Fibroblast of lung (primary cell): ENCODE measurements at regions not wholly inside any gene's neighbourhood (a gene's known extent, or its start where the extent isn't known, plus 50 kb on each side); places are given as distances from the start of the nearest gene placed in this dataset.

ENCODE experiments used
- DNase-seq, 2 donors: peaks; one replicate each; pipeline versions ENCODE4 v3.0.0 to v3.0.0-alpha.2; 2010; ENCODE audit warnings: low read depth in 2 of 2
- H2AFZ ChIP-seq: 2 replicates; pipeline ENCODE4 v1.5.1; 2012; ENCODE audit warnings: low read length, control low read depth, inconsistent platforms
- H3K27ac ChIP-seq: 2 replicates; pipeline ENCODE4 v1.5.1; 2011; ENCODE audit warnings: low read length, control low read depth; ENCODE audit not compliant: insufficient read depth
- H3K27me3 ChIP-seq: 2 replicates; pipeline ENCODE4 v1.5.1; 2011; ENCODE audit warnings: mild to moderate bottlenecking, low read length; ENCODE audit not compliant: control insufficient read depth, insufficient read depth
- H3K36me3 ChIP-seq: 2 replicates; pipeline ENCODE4 v1.5.1; 2011; ENCODE audit warnings: low read length; ENCODE audit not compliant: control insufficient read depth, insufficient read depth
- H3K4me1 ChIP-seq: 2 replicates; pipeline ENCODE4 v1.5.1; 2011; ENCODE audit warnings: low read length; ENCODE audit not compliant: control insufficient read depth, insufficient read depth; ENCODE audit errors: extremely low read depth
- H3K4me2 ChIP-seq: 2 replicates; pipeline ENCODE4 v1.5.1; 2011; ENCODE audit warnings: low read length, control low read depth; ENCODE audit not compliant: insufficient read depth; ENCODE audit errors: extremely low read depth
- H3K4me3 ChIP-seq, 4 experiments: fragments of 200-600 bp in 1 of 4; sonication (generic) in 1 of 4; replicated peaks in 1 of 4; 2 replicates each; pipeline ENCODE4 v1.5.1; 2011 to 2016; ENCODE audit warnings: low read length in 4 of 4, low read depth in 3 of 4, mild to moderate bottlenecking in 3 of 4, control low read depth in 2 of 4, inconsistent platforms in 1 of 4, mixed read lengths in 1 of 4; ENCODE audit not compliant: insufficient read depth in 1 of 4; ENCODE audit errors: control extremely low read depth in 1 of 4
- H3K79me2 ChIP-seq: 2 replicates; pipeline ENCODE4 v1.5.1; 2012; ENCODE audit warnings: mild to moderate bottlenecking, low read length, inconsistent platforms; ENCODE audit not compliant: control insufficient read depth, insufficient read depth
- H3K9ac ChIP-seq: 2 replicates; pipeline ENCODE4 v1.5.1; 2011; ENCODE audit warnings: mild to moderate bottlenecking, low read length, control low read depth; ENCODE audit not compliant: insufficient read depth
- H3K9me3 ChIP-seq: 2 replicates; pipeline ENCODE4 v1.5.1; 2012; ENCODE audit warnings: low read depth, low read length; ENCODE audit not compliant: control insufficient read depth, insufficient read depth
- H4K20me1 ChIP-seq: 2 replicates; pipeline ENCODE4 v1.5.1; 2011; ENCODE audit warnings: low read length; ENCODE audit not compliant: control insufficient read depth, insufficient read depth; ENCODE audit errors: extremely low read depth
- CTCF ChIP-seq, 2 donors: IDR thresholded peaks in 1 of 2; conservative IDR thresholded peaks in 1 of 2; 1 replicate in 1 of 2; 2 replicates in 1 of 2; pipeline ENCODE4 v1.5.1; 2011 to 2012; ENCODE audit warnings: low read length in 2 of 2, control low read depth in 1 of 2, inconsistent platforms in 1 of 2, low read depth in 1 of 2, mild to moderate bottlenecking in 1 of 2
- EZH2 ChIP-seq: IDR thresholded peaks from 2 replicates; pipeline ENCODE4 v1.5.1; 2012; ENCODE audit warnings: low read length, control low read depth, mild to moderate bottlenecking; ENCODE audit errors: missing control alignments

GRCh38 chrX:27254656-27255055 is 208.5 kb downstream of the PPP4R3C start:
- H3K27ac ChIP-seq = no peak overlapping the region
- no peak for TF ChIP-seq EZH2
- no peak for TF ChIP-seq CTCF (conservative IDR thresholded peaks at IDR 0.05 in 1 of 2, IDR thresholded peaks at IDR 0.05 in 1 of 2; ENCODE audit: low read depth in 1 of 2, low read length in 2 of 2)
- no peak overlapping the region for H2AFZ ChIP-seq
- no peaks in the 10 kb centered on the region for H3K9me3 ChIP-seq
- no peaks in the 10 kb centered on the region for H3K4me1 ChIP-seq
- H3K4me3 ChIP-seq = no peak overlapping the region
- H3K36me3 ChIP-seq = no peaks in the 10 kb centered on the region
- H4K20me1 ChIP-seq = no peaks in the 10 kb centered on the region
- no peaks in the 10 kb centered on the region for H3K79me2 ChIP-seq
- no peak overlapping the region for H3K9ac ChIP-seq
- DNase-seq = peak in 1 of 2 donors; percentile 3
- H3K4me2 ChIP-seq = no peak overlapping the region
- H3K27me3 ChIP-seq = no peaks in the 10 kb centered on the region

GRCh38 chrX:27251369-27251768 is 211.8 kb downstream of the PPP4R3C start:
- no peaks in the 10 kb centered on the region for H3K79me2 ChIP-seq
- no peak overlapping the region for H3K4me3 ChIP-seq
- H4K20me1 ChIP-seq = no peaks in the 10 kb centered on the region
- H3K36me3 ChIP-seq = no peaks in the 10 kb centered on the region
- TF ChIP-seq CTCF (conservative IDR thresholded peaks at IDR 0.05 in 1 of 2, IDR thresholded peaks at IDR 0.05 in 1 of 2; ENCODE audit: low read depth in 1 of 2, low read length in 2 of 2) (no peak), EZH2 (no peak)
- no peak overlapping the region for H2AFZ ChIP-seq
- no peak overlapping the region for H3K4me2 ChIP-seq
- no peaks in the 10 kb centered on the region for H3K4me1 ChIP-seq
- no peaks in the 10 kb centered on the region for H3K27me3 ChIP-seq
- no peak overlapping the region for H3K9ac ChIP-seq
- no peak for DNase-seq
- H3K27ac ChIP-seq = no peak overlapping the region
- H3K9me3 ChIP-seq = no peaks in the 10 kb centered on the region

- H3K4me3 ChIP-seq = no peak overlapping the region
- H3K9ac ChIP-seq = no peak overlapping the region
- DNase-seq = no peak
- no peaks in the 10 kb centered on the region for H3K36me3 ChIP-seq
- no peaks in the 10 kb centered on the region for H3K27me3 ChIP-seq
- no peak overlapping the region for H2AFZ ChIP-seq
- TF ChIP-seq EZH2 = no peak
- no peak for TF ChIP-seq CTCF (conservative IDR thresholded peaks at IDR 0.05 in 1 of 2, IDR thresholded peaks at IDR 0.05 in 1 of 2; ENCODE audit: low read depth in 1 of 2, low read length in 2 of 2)
- no peak overlapping the region for H3K27ac ChIP-seq
- no peaks in the 10 kb centered on the region for H3K9me3 ChIP-seq
- H3K4me2 ChIP-seq = no peak overlapping the region
- H4K20me1 ChIP-seq = no peaks in the 10 kb centered on the region
- no peaks in the 10 kb centered on the region for H3K4me1 ChIP-seq
- no peaks in the 10 kb centered on the region for H3K79me2 ChIP-seq
Observed at GRCh38 chrX:27242581-27242980, 220.6 kb downstream of the PPP4R3C start.
